Glutamatergic neuron (in vitro differentiated cells): ENCODE measurements at regions not wholly inside any gene's neighbourhood (a gene's known extent, or its start where the extent isn't known, plus 50 kb on each side); places are given as distances from the start of the nearest gene placed in this dataset.
"Not testable (repeated sequence)": the region's sequence is repeated elsewhere in the genome, so short reads cannot be mapped to it uniquely, and the experiment has no call there.

Experiments used
- DNase-seq: peaks from one replicate; pipeline ENCODE4 v3.0.0; 2022
- H3K27ac Mint-ChIP-seq: one replicate; pipeline ENCODE4 v1.8.0; 2020; ENCODE audit warnings: mild to moderate bottlenecking, mixed read lengths, inconsistent platforms; ENCODE audit not compliant: unreplicated experiment
- H3K27me3 Mint-ChIP-seq: one replicate; pipeline ENCODE4 v1.8.0; 2020; ENCODE audit warnings: mild to moderate bottlenecking, moderate library complexity, mixed read lengths, inconsistent platforms; ENCODE audit not compliant: unreplicated experiment
- H3K36me3 Mint-ChIP-seq: one replicate; pipeline ENCODE4 v1.8.0; 2020; ENCODE audit warnings: mild to moderate bottlenecking, mixed read lengths, inconsistent platforms; ENCODE audit not compliant: unreplicated experiment
- H3K4me1 Mint-ChIP-seq: one replicate; pipeline ENCODE4 v1.8.0; 2020; ENCODE audit warnings: mild to moderate bottlenecking, low read depth, mixed read lengths, inconsistent platforms; ENCODE audit not compliant: unreplicated experiment
- H3K4me3 Mint-ChIP-seq: one replicate; pipeline ENCODE4 v1.8.0; 2020; ENCODE audit warnings: mild to moderate bottlenecking, mixed read lengths, inconsistent platforms; ENCODE audit not compliant: unreplicated experiment
- H3K9me3 Mint-ChIP-seq: one replicate; pipeline ENCODE4 v1.8.0; 2020; ENCODE audit warnings: mild to moderate bottlenecking, moderate library complexity, mixed read lengths, inconsistent platforms; ENCODE audit not compliant: unreplicated experiment
- TF ChIP-seq, protein P1 (sequence below): fragments of 200-600 bp; sonication (generic); IDR thresholded peaks from one replicate; pipeline ENCODE4 v1.5.0; 2021; ENCODE audit not compliant: partially characterized antibody, unreplicated experiment

DNA sequence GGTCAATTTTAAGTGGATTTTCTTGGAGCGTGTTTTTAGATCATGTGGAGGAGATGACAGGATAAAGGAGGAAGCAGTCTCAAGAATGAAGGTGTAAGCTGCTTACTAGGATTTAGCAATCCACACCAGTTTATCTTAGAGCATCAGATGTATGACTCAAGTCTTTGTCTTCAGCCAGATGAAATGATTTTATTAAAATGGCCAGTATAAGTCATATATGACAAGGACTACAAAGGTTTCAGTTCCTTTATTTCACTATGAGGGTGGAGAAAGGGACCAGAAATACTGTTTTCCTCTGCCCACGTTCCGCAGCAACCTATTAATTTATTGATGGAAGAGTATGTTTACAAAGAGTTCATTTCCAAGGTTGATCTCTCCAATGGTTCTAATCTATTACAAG is 970.5 kb upstream of the SLC39A10 start:
- TF ChIP-seq, protein P1, sequence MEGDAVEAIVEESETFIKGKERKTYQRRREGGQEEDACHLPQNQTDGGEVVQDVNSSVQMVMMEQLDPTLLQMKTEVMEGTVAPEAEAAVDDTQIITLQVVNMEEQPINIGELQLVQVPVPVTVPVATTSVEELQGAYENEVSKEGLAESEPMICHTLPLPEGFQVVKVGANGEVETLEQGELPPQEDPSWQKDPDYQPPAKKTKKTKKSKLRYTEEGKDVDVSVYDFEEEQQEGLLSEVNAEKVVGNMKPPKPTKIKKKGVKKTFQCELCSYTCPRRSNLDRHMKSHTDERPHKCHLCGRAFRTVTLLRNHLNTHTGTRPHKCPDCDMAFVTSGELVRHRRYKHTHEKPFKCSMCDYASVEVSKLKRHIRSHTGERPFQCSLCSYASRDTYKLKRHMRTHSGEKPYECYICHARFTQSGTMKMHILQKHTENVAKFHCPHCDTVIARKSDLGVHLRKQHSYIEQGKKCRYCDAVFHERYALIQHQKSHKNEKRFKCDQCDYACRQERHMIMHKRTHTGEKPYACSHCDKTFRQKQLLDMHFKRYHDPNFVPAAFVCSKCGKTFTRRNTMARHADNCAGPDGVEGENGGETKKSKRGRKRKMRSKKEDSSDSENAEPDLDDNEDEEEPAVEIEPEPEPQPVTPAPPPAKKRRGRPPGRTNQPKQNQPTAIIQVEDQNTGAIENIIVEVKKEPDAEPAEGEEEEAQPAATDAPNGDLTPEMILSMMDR, result no peak
- Mint-ChIP-seq H3K36me3 (no peaks in the 10 kb centered on the region), H3K27me3 (no peaks in the 10 kb centered on the region), H3K4me3 (no peak overlapping the region), H3K4me1 (no peaks in the 10 kb centered on the region), H3K27ac (no peak overlapping the region), H3K9me3 (no peaks in the 10 kb centered on the region)
- DNase-seq, result no peak

GRCh38 chr2:194674043-194674442 is 983.0 kb upstream of the SLC39A10 start:
- DNase-seq, result no peak
- Mint-ChIP-seq H3K4me3 (no peak overlapping the region), H3K27me3 (peaks cover 1% of the 10 kb centered on the region), H3K4me1 (no peaks in the 10 kb centered on the region), H3K9me3 (no peaks in the 10 kb centered on the region), H3K27ac (no peak overlapping the region), H3K36me3 (no peaks in the 10 kb centered on the region)
- TF ChIP-seq, protein P1, result no peak

GRCh38 chr2:194672994-194673393 is 984.0 kb upstream of the SLC39A10 start:
- no peaks in the 10 kb centered on the region for H3K36me3 Mint-ChIP-seq
- H3K9me3 Mint-ChIP-seq, result no peaks in the 10 kb centered on the region
- peaks cover 1% of the 10 kb centered on the region for H3K27me3 Mint-ChIP-seq
- TF ChIP-seq, protein P1, result no peak
- no peaks in the 10 kb centered on the region for H3K4me1 Mint-ChIP-seq
- no peak overlapping the region for H3K4me3 Mint-ChIP-seq
- H3K27ac Mint-ChIP-seq, result no peak overlapping the region
- DNase-seq, result no peak

- no peaks in the 10 kb centered on the region for H3K4me1 Mint-ChIP-seq
- DNase-seq, result no peak
- no peaks in the 10 kb centered on the region for H3K36me3 Mint-ChIP-seq
- no peaks in the 10 kb centered on the region for H3K9me3 Mint-ChIP-seq
- no peak overlapping the region for H3K27ac Mint-ChIP-seq
- peaks cover 2% of the 10 kb centered on the region for H3K27me3 Mint-ChIP-seq
- TF ChIP-seq, protein P1, result no peak
- no peak overlapping the region for H3K4me3 Mint-ChIP-seq
Observed at GRCh38 chr2:194661431-194661830, 995.6 kb upstream of the SLC39A10 start.

GRCh38 chr2:194639057-194639456 is 1018.0 kb upstream of the SLC39A10 start:
- H3K4me3 Mint-ChIP-seq, H3K27ac Mint-ChIP-seq, H3K27me3 Mint-ChIP-seq, DNase-seq, H3K9me3 Mint-ChIP-seq, H3K4me1 Mint-ChIP-seq, H3K36me3 Mint-ChIP-seq: not testable (repeated sequence)

GRCh38 chr2:194621945-194622344 is 1035.1 kb upstream of the SLC39A10 start:
- H3K27ac Mint-ChIP-seq, result no peak overlapping the region
- H3K9me3 Mint-ChIP-seq, result no peaks in the 10 kb centered on the region
- H3K4me3 Mint-ChIP-seq, result no peak overlapping the region
- H3K36me3 Mint-ChIP-seq, result no peaks in the 10 kb centered on the region
- H3K4me1 Mint-ChIP-seq, result peaks cover 10% of the 10 kb centered on the region
- H3K27me3 Mint-ChIP-seq, result no peaks in the 10 kb centered on the region
- TF ChIP-seq, protein P1, result no peak
- no peak for DNase-seq
